HG03064 (cell line): ENCODE measurements at regions not wholly inside any gene's neighbourhood (a gene's known extent, or its start where the extent isn't known, plus 50 kb on each side); places are given as distances from the start of the nearest gene placed in this dataset.

Experiments used
- ATAC-seq: cut with Tn5 transposase; IDR thresholded peaks from one replicate; pipeline ENCODE4 v1.9.1; 2021; ENCODE audit warnings: low read depth; ENCODE audit not compliant: unreplicated experiment

DNA sequence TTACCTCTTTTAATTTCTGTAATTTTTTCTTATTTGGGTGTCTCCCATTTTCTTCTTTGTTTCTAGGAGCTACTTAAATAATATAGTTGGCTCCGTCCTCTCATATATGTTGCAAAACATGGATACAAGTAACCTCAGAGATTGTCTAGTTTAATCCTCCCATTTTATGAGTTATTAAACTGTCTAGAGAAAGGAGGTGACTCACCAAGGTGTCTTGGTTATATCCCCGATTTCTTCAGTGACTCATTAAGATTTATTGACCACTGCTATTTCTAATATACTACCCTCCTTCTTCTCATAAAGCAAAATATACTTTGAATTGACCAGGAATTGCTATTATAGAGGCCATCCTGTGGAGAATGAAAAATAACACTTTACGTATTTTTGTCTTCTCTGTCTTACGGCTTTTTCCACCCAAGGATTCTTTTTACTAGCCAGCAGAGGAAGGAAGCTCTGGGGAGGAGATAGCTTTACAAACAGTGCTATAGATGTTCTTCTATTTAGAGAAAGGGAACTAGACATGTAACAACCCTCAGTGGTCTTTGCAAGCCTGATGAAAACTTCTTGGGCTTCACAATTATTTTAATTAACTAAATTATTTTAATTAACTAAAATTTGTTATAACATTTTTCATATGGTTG, 300.4 kb upstream of the TNP1 start:
- no peak for ATAC-seq

DNA sequence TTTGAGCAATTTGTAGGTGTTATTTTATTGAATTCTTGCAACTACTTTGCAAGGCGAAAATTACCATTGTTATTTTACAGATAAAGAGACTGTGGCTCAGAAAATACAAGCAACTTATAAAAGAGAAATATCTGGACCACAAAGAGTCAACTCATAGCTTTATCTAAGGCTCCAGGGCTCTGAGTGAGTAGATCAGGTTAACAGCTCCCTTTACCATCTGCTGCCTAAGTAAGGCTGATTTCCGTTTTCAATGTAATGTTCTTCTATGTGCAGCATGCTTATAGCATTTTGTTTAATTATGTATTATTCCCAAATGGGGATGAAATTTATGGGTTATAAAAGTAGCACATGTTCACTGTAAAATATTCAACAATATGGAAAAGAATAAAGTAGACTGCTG, 299.1 kb upstream of the TNP1 start:
- no peak for ATAC-seq

DNA sequence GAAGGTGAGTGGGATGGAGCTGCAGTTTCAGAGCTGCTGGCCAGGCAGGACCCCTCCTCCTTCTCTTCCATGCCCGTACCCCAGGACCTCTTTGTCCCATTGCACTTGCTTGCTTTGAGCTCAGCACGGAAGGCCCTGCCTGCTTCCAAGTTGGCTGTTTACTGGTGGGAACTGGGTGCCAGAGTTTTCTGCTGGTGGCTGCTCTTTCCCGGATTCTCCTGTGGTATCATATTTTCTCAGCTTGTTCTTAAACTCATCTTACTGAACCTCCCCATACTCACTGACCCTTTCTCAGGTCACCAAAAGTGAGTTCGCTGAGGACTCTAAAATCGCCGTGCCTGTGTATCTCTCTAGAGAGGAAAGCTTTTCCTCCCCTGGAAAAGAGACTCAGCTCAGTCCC, 297.7 kb upstream of the TNP1 start:
- ATAC-seq = no peak

DNA sequence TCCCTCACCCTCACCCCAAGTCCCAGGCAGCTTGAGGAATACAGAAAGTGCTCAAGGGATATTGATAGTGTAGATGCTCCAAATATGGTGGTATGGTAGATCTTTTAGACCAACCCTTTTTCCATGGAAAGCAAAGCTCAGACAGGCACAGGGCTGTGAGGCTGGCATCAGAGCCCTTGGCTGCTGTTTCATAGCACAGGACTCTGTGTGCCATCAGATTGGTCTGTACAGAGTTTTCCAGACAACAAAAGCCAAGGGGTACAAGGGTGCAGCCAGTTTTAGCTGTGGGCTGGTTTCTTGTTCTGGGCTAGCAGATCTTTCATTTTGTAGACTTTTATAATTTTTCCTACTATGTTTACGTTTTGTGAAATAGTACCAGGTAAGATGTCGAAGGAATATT, 296.9 kb upstream of the TNP1 start:
- ATAC-seq = no peak

DNA sequence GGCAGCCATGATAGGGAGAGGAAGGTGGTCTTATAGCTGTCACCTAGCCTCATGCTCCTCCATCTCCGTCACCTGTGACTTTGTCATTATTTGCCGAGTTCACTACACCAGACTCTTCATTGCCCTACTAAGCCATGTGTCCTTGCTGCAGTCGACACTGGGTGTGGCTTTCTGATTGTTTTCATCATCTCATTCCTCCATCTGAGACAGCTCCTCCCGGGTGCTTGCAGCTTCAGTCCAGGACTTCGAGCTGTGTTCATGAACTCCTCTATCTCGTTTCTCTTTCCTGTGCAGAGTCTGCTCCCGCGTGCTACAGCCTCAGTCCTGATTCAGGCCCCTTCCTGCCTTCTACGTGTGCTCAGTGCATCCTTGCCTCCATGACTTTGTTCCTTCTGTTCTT, 295.1 kb upstream of the TNP1 start:
- ATAC-seq = no peak

DNA sequence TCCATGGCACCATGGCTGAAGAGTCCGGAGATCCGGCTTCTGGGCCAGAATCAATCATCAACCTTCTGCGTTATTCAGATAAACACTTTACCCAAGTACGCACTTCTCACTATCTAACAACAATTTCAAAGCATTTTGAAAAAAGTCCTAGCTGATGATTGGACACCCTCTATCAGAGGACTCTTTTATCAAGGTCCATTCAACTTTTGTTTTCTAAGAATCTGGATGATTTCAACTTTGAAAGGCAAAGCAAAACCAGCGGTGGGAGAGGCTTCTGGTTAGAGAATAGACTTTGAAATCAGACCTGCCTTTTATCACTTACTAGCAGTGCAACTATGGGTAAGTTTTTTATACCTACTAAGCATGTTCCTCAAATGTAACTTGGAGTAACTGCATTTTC, 293.6 kb upstream of the TNP1 start:
- no peak for ATAC-seq

DNA sequence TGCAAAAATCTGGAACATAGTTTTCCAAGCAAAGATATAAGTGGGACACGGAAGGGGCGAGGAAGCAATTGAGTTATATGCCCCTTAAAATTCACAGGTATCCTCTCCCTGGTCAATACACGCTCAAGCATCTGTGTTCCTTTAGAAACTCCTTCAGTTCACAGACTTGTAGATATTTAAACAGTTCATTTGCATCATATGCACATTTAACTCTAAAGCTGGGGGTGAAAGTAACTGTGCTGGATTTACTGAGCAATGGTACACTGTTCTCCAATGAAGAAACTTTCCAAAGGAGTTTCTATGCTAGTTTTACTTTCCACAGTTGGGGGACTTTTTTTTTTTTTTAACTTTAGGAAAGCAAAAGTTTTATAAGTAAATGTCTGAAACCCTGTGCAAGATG, 293.0 kb upstream of the TNP1 start:
- no peak for ATAC-seq

DNA sequence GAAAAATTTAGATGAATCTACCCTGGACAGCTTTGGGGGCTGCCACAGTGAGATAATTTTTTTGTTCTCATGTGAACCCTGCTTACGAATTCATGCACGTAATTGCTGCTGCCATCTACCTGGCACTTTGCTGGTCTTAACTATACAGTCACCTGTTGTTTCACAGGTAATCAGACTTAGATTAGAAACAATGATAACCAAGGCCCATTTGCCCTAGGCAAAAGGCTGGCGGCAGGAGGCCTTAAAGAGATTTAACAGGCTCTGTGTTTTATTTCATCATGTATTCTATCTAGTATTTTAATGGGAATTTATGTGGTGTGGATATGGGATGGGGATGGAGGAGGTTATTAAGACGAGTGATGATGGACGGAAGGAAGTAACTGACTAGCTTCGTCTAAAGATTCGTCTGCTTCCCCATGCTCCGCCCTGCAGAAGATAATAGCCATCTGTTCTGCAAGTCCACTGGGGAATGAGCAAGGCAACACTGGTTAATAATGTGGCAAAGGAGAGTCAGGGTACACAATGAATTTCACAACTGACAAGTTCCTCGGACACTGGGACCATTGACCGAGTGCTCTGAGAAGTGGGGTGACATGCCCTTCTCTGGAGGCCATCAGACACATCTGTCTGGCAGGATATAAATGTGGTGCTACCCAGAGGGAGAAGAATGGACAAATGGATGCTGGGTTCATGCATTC, 291.8 kb upstream of the TNP1 start:
- no peak for ATAC-seq

DNA sequence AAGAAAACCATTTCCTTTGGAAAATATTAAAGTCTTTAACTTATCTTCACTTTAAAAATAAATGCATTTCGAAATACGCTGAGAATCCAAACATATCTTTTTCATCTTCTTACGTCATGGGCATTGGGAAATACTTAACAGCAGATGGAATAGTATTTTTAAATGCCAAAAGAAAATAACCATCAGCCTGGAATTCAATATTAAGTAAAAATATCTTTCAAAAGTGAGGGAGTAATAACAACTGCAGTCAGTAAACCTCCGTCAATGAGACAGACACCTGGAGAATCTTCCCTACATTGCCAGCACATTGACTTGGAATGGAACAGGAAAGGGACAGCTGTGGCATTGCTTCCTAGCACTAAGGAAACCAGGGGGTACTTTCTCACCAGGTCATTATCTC, 290.4 kb upstream of the TNP1 start:
- no peak for ATAC-seq

DNA sequence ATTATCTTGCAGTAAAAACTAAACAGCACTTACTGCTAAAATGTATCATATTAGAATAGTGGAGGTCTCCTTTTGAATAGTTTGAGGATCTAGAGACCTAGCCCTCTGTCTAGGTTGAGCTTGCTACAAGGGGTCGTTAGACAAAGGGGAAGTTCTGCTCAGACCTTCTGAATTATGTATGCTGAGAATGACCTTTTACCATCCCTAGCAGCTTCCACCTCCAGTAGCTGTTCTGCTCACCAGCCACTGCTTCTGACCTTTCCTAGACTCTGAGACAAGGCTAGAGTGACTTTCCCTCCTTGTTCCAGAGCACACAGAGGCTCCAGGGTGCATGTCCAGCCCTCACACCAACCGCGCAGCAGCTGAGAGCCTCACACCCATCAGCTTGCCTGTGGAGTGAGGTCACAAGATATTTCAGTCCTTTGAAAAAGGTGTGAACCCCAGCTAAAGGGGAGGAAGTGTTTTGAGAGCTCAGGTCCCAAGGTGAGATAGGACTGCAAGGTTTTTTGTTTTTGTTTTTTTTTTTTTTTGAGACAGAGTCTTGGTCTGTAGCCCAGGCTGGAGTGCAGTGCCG, 289.3 kb upstream of the TNP1 start:
- no peak for ATAC-seq

DNA sequence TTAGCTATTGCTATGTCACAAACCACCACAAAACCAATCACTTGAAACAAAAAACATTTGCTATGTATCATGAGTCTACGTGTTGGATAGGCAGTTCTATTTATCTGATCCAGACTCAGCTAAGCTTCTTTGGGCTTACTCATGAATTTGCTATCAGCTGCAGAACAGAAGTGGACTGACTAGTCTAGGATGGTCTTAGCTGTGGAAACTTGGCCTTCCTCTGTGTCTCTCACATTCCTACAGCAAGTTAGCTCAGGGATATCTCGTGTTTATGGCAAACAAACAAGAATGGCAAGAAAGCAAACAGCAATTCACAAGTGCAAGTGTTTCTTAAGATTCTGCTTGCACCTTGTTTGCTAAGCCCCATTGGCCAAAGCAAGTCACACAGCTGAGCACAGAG, 288.0 kb upstream of the TNP1 start:
- ATAC-seq = no peak

DNA sequence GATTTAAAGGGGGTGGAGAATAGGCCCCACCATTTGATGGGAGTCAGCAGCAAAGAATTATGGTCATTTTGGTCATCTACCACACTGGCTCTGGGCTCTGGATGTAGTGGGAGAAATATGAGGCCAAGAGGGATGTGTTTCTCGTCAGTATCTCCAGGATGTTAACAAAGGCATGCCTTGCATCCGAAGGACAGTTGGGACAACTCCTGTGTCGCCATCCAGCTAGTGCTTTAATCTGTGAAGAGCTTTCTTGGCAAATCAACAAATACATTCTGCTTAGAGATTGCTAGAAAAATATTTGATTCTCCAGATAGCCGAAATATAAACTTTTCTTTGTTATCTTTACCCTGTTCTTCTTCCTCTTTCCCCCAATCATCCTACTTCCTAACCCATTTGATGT, 287.1 kb upstream of the TNP1 start:
- no peak for ATAC-seq

DNA sequence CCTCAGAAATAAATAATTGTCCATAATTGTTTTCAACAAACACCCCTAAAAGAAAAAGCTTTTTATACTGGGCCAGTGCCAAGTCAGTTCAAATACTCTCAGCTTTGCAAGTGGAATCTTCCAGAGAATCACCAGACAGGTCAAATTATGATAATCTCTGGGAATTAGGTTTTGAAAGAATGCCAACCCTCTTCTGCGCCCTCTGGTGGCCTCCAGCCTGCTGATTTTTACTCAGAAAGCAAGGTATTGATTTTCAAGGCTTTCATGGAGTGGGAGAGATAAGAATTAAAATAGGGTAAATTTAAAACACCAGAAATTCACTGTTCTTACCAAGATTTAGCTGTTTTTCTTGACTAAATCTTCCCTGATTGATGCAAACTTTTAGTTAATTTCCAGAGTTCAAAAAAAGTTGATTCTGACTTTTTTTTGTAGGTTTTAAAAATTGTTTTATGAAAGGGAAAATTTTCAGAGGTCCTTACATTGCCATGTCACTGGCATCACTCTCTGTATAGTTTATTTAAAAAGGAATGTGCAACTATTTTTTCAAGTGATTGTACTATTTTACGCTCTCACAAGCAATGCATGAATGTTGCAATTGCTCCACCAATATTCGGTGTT, 282.9 kb upstream of the TNP1 start:
- ATAC-seq = no peak

DNA sequence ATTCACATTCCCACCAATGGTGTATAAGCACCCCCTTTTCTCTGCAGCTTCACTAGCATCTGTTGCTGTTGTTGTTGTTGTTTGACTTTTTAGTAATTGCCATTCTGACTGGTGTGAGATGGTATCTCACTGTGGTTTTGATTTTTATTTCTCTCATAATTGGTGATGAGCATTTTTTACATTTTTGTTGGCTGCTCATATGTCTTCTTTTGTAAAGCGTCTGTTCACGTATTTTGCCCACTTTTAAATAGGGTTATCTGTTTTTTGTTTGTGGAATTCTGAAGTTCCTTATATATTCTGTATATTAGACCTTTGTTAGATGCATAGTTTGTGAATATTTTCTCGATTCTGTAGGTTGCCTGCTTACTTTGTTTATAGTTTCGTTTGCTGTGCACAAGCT, 278.4 kb upstream of the TNP1 start:
- no peak for ATAC-seq

DNA sequence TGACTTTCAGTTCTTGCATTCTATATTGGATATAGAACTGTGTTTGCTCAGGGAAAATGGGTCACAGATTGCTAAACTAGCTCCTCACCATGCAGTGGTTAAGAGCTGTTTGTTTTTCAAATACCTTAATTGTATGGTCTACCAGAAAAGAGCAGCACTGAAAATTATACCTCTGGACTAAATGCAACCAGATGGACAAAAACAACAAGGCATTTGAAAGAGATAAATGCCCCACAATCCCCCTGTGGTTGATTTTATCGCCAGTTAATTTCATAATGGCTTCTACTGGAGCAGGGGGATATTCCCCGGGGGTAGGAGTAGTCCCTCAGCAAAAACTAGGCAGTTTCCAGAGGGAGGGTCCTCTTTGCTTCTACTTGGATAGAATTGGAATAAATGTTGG, 267.9 kb upstream of the TNP1 start:
- ATAC-seq = no peak

DNA sequence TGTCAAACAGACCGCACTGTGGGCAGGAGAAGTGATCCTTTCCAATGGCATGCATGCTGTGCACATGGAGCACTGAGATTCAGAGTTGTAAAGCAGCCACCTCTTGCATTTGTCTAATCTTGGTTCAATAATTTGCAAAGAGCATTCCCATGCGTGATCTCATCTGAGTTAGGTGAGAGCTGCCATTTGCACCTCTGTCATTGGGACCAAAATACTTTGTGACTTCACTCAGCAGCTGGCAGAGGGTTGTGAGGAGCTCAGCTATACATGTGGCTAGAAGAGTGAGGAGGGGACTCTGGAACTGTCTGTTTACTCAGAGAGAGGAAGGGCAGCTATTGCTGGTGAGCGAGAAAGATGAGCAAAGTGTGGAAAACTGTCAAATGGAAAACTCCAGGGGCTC, 265.1 kb upstream of the TNP1 start:
- no peak for ATAC-seq

DNA sequence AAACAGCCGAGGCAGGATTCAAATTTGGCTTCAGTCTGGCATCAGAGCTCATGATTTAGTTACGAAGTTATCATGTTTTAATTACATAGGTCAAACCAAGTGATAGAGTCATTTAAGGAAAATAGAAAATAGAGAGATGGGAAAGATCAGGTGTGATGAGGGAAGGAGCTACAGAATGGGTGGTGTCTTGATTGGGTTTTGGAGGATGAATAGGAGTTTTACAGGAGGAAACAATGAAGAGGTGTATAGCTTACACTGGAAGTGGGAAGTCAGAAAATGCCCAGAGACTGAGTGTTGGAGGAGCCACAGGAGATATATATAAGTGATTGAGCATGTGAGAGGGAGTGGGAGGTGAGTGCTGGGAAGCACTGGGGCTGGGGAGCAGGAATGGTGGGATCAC, 264.2 kb upstream of the TNP1 start:
- ATAC-seq = no peak

DNA sequence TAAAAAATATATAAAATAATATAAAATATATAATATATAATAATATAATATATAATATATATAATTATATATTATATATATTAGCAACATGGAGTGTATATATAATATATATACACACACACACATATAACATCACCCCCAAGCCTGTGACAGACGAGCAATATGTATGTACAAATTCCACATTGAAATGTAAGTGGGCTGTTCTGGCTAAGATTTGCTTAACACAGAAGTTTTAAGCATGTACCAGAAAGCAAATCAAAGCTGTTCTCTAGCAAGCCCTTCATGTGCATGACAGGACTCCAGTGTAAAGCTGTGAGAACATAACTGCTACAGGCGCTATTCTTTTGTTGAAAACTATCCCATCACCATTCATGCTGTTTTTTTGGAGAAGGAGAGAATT, 261.7 kb upstream of the TNP1 start:
- ATAC-seq = no peak

DNA sequence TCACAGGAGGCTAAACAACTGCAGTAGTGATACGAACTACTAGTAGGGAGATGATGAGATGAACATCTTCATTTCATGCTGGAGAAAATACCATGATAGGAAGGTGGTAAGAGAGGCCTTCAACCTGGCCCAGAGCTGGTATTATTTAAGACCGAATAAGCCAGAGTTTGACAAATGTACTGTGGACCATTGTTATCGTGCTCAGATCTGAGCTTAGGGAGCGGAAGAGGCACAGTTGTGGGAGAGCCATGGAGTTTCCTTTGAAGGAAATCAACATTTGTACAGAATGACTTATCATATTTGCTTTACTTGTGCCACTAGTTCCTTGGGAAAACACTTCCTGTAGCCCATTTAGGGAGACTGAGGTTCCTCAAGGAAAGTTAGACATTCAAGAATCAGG, 260.6 kb upstream of the TNP1 start:
- no peak for ATAC-seq

DNA sequence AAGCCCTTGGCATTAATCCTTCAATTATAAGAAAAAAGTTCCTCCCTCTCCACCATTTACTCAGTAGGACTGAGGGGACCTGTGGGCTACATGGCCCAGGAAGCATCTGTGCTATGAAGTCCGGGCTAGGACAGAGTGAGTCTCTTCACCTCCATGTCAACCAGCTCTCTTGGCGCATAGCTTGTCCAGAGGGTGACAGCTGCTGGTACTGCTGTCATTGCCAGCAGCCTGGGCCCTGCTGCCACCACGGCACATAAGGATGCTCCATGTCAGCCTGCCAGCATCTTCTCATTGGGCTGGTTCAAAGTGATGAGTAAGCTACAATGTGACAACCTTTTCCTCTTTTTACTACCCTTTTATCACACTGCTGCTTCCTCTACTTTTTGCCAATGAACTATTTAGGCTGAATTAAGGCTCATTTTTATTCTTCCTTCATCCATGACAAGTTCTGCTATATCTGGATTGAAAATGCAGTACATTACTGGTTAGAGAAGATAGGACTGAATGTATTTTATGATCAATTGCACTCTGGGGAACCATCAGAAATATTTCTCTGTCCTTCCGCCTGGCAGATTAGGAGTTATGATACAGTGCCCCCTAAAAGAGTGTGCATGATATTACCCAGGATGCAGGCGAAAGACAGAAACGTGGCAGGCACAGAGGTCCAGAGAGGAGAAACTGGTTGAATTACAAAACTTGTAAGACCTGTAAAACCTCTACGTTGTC, 258.9 kb upstream of the TNP1 start:
- no peak for ATAC-seq

DNA sequence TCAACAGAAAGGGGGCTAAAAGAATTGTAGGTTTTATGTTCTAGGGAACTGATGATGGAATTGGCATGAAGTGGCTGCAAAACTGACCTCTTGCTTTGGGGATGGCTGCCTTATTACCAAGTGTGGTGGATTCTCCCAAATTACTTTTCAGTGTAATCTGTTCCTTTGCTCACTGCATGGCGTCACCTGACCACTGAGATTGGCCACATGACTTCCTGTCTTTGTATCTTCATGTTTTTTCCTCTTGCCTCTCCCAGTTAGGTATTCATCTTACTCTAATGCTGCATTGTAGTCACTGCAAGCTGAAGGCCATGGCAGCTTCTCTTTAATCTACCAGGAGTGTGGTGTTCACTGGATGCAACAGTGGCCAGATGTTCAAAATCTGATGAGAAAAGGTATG, 257.7 kb upstream of the TNP1 start:
- no peak for ATAC-seq
